Heart left ventricle (tissue), 13 donors: ENCODE measurements at regions not wholly inside any gene's neighbourhood (a gene's known extent, or its start where the extent isn't known, plus 50 kb on each side); places are given as distances from the start of the nearest gene placed in this dataset.

Source experiments
- POLR2A ChIP-seq, 2 donors: fragments of 450-650 bp; IDR thresholded peaks; one replicate each; pipeline ENCODE4 v1.6.1; 2017; ENCODE audit warnings: antibody characterized with exemption in 2 of 2, mild to moderate bottlenecking in 2 of 2, moderate library complexity in 2 of 2
- TF ChIP-seq, protein P1 (sequence below), 12 donors: fragments of 200-600 bp; sonication (generic) in 4 of 12; IDR thresholded peaks; one replicate each; pipeline versions ENCODE4 v1.5.0 to v1.8.0; 2018 to 2022; ENCODE audit warnings: antibody characterized with exemption in 12 of 12, mild to moderate bottlenecking in 5 of 12
- donor health status: ischemic (EF 13 %, LVEDD 7.1; RV severe dilation, severe dysfunction).
- donor health status: DM: no; HTN: yes; CAD: no.
- donor health status: DM: no; HTN: no; CAD: no.
- donor health status: ischemic (EF 25% LVEDD 6.9; RV normal size, moderate dysfunction).
- donor health status: ischemic (EF 25% LVEDD 5.7; RV mildly dilated, moderate dysfunction).
- donor health status: ischemic (EF 35%, LVEDD 5.7; RV mildly dilated, moderate dysfunction).
- donor health status: nonischemic (EF 11% LVEDD 7.7; RV severe dilation, severe dysfunction).
- donor health status: DM: yes; HTN: yes; CAD: no.
- donor health status: PGD.
- donor health status: ischemic (EF 29% LVEDD 5.4; RV normal size, mild dysfunction).
- donor health status: nonischemic (EF 23%, LVEDD 6.1; RV moderate dilation, normal function).

DNA sequence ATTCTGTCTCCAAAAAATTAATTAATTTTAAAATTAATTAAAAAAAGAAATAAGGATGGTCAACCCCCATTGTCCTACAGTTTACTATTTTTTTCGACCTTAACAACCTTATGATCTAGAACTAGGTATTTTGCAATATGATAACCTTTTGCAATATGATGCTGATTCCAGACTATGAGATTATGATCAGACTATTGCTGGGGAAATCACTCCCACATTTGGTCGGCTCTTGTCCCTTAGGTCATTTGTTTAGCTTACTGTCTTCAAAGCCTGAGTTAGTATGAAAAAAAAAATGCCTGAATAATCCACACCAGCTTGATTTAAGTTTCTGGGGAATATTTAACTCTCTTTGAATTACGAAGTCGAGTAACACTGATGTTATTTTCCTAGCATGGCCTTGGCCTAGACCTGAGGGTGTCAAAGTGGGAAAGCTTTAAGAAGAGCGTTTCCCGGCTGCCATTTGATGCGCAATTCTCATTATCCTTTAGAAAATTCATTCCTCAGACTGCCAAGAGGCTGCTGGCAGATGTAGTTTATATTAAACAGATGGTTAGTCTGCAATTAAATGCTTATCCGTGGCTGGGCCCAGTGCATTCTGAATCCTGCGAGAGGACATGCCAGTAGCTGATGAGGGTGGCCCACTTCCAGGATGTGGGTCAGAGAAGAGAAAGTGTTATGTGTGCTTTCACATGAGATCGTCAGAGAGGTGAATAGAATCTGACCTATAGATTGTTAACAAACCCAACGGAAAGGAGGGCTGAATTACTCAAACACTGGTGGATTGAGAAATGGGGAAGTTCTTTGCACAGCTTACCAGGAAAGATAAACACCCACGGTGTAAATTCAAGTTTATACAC is 496.0 kb upstream of the THBS1 start:
- TF ChIP-seq, protein P1, sequence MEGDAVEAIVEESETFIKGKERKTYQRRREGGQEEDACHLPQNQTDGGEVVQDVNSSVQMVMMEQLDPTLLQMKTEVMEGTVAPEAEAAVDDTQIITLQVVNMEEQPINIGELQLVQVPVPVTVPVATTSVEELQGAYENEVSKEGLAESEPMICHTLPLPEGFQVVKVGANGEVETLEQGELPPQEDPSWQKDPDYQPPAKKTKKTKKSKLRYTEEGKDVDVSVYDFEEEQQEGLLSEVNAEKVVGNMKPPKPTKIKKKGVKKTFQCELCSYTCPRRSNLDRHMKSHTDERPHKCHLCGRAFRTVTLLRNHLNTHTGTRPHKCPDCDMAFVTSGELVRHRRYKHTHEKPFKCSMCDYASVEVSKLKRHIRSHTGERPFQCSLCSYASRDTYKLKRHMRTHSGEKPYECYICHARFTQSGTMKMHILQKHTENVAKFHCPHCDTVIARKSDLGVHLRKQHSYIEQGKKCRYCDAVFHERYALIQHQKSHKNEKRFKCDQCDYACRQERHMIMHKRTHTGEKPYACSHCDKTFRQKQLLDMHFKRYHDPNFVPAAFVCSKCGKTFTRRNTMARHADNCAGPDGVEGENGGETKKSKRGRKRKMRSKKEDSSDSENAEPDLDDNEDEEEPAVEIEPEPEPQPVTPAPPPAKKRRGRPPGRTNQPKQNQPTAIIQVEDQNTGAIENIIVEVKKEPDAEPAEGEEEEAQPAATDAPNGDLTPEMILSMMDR (IDR thresholded peaks at IDR 0.05), result no peak
- no peak for TF ChIP-seq POLR2A (IDR thresholded peaks at IDR 0.05)
